ENCODE measurements at regions not wholly inside any gene's neighbourhood (a gene's known extent, or its start where the extent isn't known, plus 50 kb on each side); places are given as distances from the start of the nearest gene placed in this dataset.
A peak's percentile ranks its signal among the peaks of the same experiment; 100 is the strongest.

GRCh38 chr3:174439331-174440252, 419.5 kb upstream of the NAALADL2 start:
- H3K27me3 ChIP-seq (ENCODE audit: insufficient read depth, low read length) = no peaks in the 10 kb centered on the region
- Mint-ChIP-seq H3K4me3 (ENCODE audit: unreplicated experiment) (peak overlapping the region; percentile 85), H3K27ac (ENCODE audit: unreplicated experiment) (peak overlapping the region; percentile 99), H3K9me3 (ENCODE audit: unreplicated experiment) (no peaks in the 10 kb centered on the region), H3K27me3 (ENCODE audit: low read depth, unreplicated experiment) (no peaks in the 10 kb centered on the region), H3K4me1 (ENCODE audit: low read depth, unreplicated experiment) (peaks cover 19% of the 10 kb centered on the region), H3K36me3 (ENCODE audit: low read depth, unreplicated experiment) (no peaks in the 10 kb centered on the region)
- H3K9me3 ChIP-seq (ENCODE audit: insufficient read depth, low read depth, low read length) = no peaks in the 10 kb centered on the region
- peak overlapping the region; percentile 95 for H3K27ac ChIP-seq (ENCODE audit: low read depth, low read length)
- H3K9ac ChIP-seq (ENCODE audit: low read length) = peak overlapping the region; percentile 91
- DNase-seq (ENCODE audit: low read depth) (peak; percentile 99), FAIRE-seq (peak; percentile 93)
- H4K20me1 ChIP-seq (ENCODE audit: insufficient read depth, low read length) = no peaks in the 10 kb centered on the region
- peak overlapping the region; percentile 22 for H2AFZ ChIP-seq (ENCODE audit: low read depth, low read length)
- H3K4me2 ChIP-seq (ENCODE audit: low read length) = peak overlapping the region; percentile 91
- no peak for TF ChIP-seq EZH2 (IDR thresholded peaks at IDR 0.05; ENCODE audit: insufficient read depth, low read length)
- H3K4me3 ChIP-seq (ENCODE audit: insufficient read depth, low read depth, low read length) = peak overlapping the region; percentile 92
- peaks cover 20% of the 10 kb centered on the region for H3K79me2 ChIP-seq (ENCODE audit: insufficient read depth, low read length)
- H3K36me3 ChIP-seq (ENCODE audit: insufficient read depth, low read length) = no peaks in the 10 kb centered on the region
- H3K4me1 ChIP-seq (ENCODE audit: insufficient read depth, low read length) = peaks cover 8% of the 10 kb centered on the region

GRCh38 chr3:174440253-174440701, 418.9 kb upstream of the NAALADL2 start:
- DNase-seq (ENCODE audit: low read depth) = peak; percentile 67
- H2AFZ ChIP-seq (ENCODE audit: low read depth, low read length) = peak overlapping the region; percentile 1

More at GRCh38 chr3:174440253-174440701, 418.9 kb upstream of the NAALADL2 start:
- Mint-ChIP-seq H3K27me3 (ENCODE audit: low read depth, unreplicated experiment) (no peaks in the 10 kb centered on the region), H3K9me3 (ENCODE audit: unreplicated experiment) (no peaks in the 10 kb centered on the region), H3K4me3 (ENCODE audit: unreplicated experiment) (peak overlapping the region; percentile 85), H3K27ac (ENCODE audit: unreplicated experiment) (peak overlapping the region; percentile 99), H3K4me1 (ENCODE audit: low read depth, unreplicated experiment) (peaks cover 19% of the 10 kb centered on the region), H3K36me3 (ENCODE audit: low read depth, unreplicated experiment) (no peaks in the 10 kb centered on the region)
- Histone ChIP-seq H3K36me3 (ENCODE audit: insufficient read depth, low read length) (no peaks in the 10 kb centered on the region), H3K4me3 (ENCODE audit: insufficient read depth, low read depth, low read length) (peak overlapping the region; percentile 92), H3K4me1 (ENCODE audit: insufficient read depth, low read length) (peaks cover 8% of the 10 kb centered on the region), H4K20me1 (ENCODE audit: insufficient read depth, low read length) (no peaks in the 10 kb centered on the region), H3K4me2 (ENCODE audit: low read length) (peak overlapping the region; percentile 91), H3K79me2 (ENCODE audit: insufficient read depth, low read length) (peaks cover 26% of the 10 kb centered on the region), H3K9ac (ENCODE audit: low read length) (peak overlapping the region; percentile 91), H3K27me3 (ENCODE audit: insufficient read depth, low read length) (no peaks in the 10 kb centered on the region), H3K9me3 (ENCODE audit: insufficient read depth, low read depth, low read length) (no peaks in the 10 kb centered on the region), H3K27ac (ENCODE audit: low read depth, low read length) (peak overlapping the region; percentile 95)
- TF ChIP-seq EZH2 (IDR thresholded peaks at IDR 0.05; ENCODE audit: insufficient read depth, low read length) = no peak
- no peak for TF ChIP-seq CTCF (IDR thresholded peaks at IDR 0.05; ENCODE audit: insufficient read depth, low read depth, low read length)
- FAIRE-seq = no peak
